ENCODE measurements at regions not wholly inside any gene's neighbourhood (a gene's known extent, or its start where the extent isn't known, plus 50 kb on each side); places are given as distances from the start of the nearest gene placed in this dataset.
"Not testable (repeated sequence)": the region's sequence is repeated elsewhere in the genome, so short reads cannot be mapped to it uniquely, and the experiment has no call there.

DNA sequence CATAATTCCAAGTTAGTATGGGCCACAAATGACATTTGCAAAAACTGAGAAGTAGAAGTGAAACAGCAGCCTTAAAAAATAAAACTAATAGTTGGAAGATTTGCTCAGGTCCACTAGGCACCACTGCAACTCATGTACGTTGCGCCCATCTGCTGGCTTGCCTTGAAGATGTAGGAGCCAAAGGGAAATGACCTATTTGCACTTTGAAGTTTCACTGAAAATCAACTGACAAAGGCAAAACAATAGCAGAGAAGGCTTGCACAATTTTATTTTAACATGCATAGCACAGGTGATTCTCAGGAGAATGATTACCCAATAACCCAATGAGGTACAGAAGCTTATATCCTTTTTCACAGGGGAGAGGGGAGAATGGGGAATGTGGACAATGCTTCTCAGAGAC lies 170.1 kb upstream of the USP25 start:
- no peak for DNase-seq

DNA sequence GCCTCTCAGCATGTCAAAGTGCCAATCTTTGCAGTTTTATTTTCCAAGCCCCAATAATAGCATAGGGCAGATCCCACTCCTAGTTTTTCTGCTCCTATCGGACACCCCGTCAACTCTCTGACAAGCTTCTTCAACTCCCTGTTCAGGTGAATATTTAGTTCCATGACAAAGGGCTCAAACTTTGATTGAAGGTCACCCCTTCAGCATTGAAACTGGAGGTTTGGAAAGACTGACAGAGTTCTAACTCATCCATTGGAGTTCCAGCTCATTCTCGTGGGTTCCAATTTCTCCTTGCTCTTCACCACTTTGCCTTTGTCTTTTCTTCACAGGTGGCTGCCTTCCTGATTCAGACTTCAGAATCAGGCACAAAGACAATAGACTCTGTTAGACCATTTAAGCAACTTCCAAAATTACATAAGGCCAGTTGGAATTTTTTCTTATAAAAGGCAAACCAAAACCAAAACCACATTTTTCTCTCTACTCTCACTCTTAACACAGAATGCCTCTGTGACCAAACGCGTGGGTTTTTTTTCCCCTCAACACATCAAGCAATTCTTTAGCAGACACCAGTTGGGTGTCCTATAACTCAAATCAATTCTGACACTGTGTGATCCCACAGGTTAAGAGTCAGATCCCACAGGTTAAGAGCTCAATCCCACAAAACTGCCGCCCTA lies 169.3 kb upstream of the USP25 start:
- DNase-seq = no peak

DNA sequence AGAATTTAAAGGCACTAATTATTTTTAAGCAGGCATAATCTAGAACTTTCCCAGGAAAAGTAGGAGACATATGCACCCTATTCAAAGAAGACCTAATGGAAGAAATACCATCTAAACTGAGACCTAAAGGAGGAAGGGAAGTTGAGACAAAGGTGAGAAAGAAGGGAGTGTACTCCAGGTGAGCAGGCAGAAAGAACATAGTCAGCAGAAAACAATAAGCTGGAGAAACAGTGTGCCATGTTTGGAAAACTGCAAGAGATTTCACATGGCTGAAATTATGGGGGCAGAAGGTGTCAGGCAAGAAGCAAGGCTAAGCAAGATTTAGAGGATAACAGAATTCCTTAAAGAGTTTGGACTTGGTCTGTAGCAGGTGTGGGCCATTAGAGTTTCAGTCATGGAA lies 167.0 kb upstream of the USP25 start:
- no peak for DNase-seq

DNA sequence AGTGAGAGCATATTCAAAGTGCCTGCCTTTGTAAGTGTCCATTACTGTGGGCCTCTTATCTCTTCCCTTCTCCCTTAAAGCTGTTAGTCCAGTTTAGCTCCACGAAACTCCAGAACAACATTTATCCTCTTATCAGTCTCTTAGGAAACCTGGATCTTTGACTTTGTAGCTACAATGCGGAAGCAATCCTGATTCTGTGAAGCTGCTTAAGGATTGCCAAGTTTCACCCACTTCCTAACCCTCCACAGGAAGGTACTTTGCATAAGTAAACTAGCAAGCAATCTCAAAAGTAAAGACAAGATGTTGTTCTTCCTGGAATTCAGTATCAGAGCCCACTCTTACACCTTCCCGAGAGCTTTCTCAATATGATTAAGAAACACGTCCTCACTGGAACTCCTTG lies 164.9 kb upstream of the USP25 start:
- no peak for DNase-seq

DNA sequence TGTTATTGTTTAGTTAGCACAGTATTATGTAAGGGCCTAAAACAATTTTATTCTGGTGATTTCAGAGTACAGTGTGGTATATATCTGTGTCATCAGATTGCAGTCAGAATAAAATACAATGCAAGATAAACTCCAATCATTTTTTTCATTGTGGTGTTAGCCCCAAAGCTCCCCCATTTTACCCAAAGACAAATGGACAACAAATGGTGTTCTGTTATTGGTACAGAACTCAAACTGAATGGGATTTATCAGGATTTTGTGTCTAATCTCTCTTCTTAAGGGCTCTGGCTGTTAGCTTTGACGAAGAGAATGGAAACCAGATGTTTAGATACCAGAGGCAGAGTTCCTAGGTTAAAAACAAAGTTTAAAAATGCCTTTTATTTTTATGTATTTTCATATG lies 163.1 kb upstream of the USP25 start:
- DNase-seq = no peak

DNA sequence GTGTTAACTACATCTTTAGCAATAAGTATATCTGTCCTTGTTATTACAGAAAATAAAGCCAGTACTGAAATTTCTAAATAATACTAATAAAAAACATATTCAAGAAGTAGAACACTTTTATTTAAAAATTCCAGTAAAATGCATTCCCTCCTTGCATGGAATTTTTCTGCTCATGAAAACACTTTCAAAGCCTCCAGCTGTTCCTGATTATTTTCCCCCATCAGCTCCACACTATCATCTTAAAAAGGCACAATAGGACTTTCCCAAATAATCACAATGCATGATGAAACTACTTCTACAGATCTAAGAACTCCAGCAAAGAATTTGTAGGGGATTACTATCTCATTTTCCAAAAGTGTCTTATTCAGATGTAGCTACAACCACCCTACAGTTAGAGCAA lies 162.6 kb upstream of the USP25 start:
- no peak for DNase-seq

DNA sequence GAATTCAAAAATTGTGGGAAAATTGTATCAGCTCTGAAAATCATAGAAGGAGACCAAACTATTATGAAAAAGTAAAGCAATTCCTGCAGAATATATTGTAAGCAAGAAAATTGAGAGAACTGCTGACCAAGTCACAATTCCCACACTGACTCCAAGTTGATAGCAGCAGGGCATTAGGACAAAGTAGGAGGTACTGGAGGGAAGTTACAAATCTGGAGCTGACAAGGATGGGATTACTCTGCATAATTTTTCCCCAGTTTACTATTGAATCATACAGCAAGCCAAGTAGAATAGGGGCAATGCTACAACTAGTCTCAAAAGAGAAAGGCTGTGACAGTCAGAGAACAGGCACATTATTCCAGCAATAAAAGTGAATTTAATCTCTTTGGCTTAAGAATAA lies 161.3 kb upstream of the USP25 start:
- DNase-seq = no peak

DNA sequence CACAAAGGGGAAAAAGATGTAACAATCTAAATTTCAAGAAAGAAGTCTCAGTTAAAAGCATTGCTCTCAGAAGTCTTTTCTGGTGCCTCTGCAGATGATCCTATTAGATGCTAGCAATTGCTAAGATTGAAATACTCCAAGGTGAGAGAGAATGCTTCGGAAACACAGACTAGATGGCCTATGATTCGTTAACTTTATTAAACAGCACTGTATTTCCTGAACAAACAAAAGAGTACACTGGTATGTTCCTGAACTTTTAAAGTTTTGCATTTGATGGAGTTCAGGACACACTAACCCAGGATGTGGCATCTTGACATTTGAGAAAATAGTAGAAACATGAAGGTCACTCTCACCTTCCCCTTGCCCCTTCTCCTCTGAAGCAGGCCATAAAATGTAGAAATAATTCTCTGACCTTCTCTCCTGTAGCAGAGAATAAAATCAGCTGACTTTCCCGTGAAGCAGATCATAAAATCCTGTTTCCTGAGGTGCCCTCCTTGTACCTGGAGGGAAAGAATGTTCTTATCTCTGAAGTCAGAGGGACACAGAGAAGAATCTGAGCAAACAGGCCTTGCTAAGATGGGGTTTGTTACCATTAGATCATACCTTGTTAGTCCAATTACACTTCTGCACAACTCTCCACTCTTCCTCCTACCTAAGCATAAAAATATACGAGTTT lies 142.9 kb upstream of the USP25 start:
- DNase-seq = no peak

DNA sequence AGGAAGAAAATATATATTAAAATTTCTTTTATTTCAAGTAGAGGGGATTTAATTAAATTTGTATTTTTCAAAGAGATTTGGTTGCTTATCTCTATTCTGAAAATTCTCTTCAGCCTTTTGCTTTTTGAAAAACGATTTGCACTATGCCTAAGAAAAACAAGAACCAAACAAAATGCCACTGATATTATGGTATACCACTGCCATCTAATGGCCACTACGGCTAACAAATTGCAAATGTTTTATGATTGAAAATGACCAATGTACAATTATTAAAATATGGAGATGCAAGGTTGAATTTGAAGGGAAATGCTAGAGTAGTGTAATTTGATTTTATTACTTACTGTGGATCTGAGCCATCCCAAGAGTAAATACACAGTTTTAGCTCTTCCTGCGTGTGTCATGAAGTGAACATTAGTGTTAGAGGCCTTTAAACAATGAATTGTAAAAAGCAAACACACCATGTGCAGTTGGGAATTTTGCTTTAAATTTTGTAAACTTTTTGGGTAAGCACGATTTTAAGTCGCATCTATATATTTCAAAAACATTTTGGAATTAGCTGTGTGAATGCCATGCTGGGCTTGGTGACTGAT lies 137.4 kb upstream of the USP25 start:
- no peak for DNase-seq

DNA sequence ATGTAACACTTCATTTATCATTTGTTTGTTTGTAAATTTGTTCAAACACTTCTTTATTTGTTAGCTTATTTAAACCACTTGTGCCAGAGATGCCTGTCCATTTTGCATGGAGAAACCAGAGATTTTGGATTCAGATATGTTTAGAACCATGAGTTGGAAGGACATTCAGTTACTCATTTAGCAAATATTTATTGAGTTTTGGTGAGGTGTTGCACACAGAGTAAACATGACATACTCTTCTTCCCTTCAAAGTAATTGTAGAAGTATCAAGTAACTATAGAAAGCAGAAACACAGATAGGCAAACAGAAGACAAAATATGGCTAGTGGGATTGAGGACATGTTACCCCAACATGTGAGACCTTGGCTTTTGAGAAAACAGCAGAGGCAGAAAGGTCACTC lies 136.8 kb upstream of the USP25 start:
- DNase-seq = no peak

DNA sequence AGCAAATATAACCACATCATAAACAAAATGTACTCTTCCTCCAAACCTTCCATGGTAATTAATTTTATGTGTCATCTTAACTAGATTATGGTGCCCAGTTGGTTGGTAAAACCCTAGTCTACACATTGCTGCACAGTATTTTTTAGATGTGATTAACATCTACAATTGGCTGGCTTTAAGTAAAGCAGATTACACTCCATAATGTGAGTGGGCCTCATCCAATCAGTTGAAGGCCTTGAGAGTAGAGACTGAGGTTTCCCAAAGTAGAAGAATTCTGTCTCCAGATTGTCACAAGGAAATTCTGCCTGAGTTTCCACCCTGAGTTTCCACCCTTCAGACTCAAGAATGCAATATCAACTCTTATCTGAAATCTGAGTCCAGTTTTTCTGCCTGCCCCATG lies 128.4 kb upstream of the USP25 start:
- no peak for DNase-seq

DNA sequence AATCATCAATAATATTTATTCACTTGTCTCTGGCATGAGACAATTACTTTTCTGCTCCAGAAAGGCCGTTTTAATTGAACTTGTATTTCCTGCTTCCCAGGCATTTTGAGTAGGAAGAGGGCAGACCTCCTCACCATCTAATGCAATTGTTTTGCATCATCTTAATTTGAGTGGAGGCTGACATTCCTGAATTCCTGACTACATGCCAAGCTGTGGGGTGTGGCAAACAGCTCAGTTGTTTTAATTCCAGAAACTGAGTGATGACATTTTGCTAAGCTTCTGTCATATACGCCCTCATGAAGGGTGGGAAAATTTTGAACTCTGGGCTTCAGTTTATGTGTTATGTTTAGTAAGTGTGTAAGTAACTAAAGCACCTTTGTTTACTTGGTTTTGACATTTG lies 125.4 kb upstream of the USP25 start:
- DNase-seq = no peak

DNA sequence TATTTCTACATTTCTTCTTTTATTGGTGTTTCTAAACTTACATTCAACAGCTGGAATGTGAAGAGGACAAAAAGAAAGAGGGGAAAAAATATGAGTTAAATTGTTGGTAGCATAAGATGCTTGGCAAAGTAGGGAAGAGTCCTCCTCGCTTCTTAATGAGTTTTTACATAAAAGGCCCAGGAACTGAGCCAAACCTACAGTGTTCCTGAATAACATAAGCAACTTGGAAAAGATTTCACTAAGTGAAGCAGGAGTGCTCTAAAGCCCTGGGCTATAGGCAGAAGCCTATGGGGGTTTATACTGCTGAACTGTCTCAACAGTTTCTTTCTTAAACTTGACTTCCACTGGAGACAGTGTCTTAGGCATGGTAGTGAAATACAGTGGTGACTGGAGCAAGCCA lies 115.0 kb upstream of the USP25 start:
- no peak for DNase-seq

DNA sequence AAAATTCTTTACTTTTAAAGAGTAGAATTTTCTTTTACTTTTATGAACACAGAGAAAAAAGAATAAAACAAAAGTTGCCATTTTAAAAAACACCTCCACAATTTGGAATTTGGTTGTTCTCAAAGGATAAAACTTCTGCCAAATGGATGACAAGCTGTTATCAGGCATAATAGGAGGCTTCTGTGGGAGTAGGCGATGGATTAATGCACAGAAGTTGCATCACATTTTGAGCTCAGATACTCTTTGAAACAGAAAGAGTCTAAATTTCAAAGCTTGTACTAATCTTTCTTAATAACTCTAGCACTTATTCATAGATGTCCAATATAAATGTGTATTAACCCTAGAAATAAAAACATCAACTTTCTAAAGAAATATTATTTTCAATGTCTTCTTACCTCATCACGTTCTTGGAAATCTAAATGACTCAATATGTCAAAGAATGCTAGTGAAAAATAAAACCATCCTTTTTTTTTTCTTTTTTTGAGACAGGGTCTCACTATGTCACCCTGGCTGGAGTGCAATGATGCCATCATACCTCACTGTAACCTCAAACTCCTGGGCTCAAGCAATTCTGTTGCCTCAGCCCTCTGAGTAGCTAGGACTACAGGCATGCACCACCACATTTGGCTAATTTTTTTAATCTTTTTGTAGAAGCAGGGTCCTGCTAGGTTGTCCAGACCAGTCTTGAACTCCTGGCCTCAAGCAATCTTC lies 112.8 kb upstream of the USP25 start:
- DNase-seq = no peak

DNA sequence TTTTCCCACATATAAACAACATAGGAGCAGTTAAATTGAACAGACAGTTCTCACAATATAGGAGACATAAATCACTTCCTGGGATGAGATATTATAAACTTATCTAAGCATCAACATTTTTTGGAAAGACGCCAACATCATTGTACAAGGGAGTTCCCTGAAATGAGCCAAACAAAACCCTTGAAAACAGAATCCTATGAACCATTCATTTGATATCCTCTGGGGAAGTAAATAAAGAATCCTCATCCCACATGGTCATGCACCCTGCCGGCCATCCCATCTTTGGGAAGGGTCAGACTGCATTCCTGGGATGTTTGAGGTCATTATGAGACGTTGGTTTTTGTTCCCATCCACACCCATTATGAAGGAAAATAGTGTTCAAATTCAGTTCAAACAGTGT lies 111.8 kb upstream of the USP25 start:
- DNase-seq = no peak

DNA sequence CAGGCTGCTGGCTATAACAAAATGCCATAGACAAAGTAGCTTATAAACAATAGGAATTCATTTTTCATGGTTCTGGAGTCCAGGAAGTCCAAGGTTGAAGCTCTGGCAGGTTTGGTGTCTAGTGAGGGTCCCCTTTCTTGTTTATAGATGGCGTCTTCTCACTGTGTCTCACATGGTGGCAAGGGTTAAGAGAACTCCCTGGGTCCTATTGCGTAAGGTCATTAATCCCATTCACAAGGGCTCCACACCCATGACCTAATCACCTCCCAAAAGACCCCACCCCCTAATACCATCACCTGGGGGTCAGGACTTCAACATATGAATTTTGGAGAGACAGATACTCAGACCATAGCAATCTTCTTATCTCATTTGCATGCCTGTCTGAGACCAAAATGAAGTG lies 108.9 kb upstream of the USP25 start:
- DNase-seq = no peak

DNA sequence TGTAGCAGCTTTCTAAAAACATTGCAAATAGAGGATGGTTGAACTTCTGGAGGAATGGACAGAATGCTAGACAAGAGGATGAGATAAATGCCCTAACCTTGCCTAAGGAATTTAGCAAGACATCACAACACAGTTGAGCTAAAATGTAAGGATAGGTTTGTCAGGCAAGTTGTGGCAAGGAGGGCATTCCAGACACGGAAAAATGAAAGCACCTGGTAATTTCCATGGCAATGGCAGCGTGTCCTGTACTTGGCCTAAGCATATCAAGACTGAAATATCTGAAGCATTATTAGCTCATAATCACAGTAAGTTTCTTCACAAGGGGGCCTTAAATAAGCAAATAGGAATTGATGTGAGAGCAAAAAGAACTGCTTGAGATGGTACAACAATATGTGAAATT lies 105.1 kb upstream of the USP25 start:
- no peak for DNase-seq

DNA sequence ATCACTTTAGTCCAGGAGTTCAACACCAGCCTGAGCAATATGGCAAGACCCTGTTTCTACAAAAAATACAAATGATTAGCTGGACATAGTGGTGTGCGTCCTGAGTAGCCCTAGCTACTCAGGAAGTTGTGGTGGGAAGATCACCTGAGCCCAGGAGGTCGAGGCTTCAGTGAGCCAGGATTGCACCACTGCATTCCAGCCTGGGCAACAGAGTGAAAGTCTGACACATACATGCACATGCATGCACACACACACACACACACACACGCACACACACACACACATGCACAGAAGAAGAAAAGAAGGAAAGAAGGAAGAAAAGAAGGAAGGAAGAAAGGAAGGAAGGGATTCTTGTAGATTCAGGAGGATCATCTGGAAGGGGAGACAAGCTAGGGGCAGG lies 104.4 kb upstream of the USP25 start:
- DNase-seq = no peak

DNA sequence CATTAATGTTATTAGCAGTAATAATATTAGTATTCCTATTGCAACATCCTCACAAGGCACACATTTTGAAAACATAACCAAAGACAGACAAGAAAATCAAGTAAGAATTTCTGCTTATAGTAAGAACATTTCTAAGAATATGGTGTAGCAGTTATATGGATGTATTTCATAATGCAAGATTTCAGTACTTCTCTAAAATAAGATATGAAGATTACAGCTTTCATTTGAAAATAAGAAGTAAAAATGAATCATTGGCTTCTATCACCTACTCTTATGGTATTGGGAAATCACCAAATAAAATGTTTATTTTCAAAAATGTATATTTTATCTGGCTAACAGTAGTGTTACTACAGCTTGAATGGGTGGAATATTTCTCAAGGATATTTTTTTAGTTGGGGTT lies 103.8 kb upstream of the USP25 start:
- no peak for DNase-seq

DNA sequence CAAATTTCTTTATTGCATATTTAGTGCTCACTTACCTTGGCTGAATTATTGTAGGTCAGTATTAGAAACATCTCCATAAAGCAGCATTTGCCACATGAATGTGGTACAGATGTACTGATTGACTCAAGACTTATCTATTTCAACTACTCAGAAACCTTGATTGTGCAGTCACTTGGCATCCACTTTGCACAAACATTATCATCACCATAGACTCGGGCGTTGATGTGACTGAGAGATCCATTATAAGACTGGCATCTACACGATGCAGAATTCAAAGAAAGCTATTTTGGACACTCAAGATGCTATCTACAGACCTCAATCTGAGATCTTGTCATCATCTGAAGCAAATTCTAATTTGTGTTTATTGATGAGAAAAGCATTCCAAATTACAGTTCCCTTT lies 102.8 kb upstream of the USP25 start:
- no peak for DNase-seq

DNA sequence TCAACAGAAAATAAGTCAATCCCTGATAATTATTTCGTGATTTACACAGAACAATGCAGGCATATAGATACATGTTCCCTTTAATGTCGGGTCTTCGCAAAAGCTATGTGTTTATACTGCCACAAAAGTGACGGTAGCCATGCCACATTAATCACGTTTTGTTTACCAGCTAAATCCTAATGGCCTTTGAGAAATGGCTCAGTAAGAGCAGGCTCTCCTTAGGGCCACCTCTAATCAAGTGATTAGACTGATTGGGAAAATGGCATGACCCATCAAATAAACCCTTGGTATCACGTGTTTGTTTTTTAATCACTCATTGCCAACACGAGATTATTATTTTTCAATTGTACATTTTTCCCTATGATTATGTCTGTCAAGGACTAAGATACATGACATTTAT lies 102.0 kb upstream of the USP25 start:
- no peak for DNase-seq

DNA sequence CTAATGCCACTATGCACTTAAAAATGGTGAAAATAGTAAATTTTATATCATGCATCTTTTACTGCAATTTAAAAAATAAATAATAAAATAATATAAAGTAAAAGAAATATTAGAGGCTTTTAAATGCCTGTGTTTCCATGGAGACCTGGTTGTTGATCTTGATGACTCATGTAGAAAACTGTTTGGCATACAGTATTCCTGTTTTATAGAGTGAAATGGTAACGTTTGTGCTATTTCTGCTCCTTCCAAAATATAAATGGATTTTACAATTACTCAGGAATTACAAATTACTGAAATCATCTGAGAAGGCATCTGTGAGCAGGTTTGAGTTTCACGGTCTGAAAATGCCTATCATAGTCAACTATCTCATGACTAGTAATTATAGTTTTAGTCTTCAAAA lies 98.4 kb upstream of the USP25 start:
- DNase-seq = no peak

DNA sequence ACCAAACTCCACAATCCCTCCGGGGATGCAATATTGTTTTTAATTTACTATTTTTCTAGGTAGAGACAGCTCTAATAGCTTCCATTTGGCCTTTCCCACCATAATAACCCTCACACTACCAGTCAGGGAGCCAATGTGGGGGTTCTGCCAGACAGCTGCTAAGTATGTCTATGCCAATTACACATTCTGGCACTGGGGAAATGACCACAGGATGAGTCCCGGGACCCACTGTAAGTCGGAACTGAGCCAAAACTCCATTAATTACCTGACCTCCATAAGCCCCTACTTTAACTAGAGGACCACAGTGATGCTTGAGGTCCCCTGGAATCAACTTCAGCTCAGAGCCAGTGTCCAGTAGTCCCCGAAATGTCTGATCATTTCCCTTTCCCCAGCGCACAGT lies 95.2 kb upstream of the USP25 start:
- DNase-seq = not testable (repeated sequence)

DNA sequence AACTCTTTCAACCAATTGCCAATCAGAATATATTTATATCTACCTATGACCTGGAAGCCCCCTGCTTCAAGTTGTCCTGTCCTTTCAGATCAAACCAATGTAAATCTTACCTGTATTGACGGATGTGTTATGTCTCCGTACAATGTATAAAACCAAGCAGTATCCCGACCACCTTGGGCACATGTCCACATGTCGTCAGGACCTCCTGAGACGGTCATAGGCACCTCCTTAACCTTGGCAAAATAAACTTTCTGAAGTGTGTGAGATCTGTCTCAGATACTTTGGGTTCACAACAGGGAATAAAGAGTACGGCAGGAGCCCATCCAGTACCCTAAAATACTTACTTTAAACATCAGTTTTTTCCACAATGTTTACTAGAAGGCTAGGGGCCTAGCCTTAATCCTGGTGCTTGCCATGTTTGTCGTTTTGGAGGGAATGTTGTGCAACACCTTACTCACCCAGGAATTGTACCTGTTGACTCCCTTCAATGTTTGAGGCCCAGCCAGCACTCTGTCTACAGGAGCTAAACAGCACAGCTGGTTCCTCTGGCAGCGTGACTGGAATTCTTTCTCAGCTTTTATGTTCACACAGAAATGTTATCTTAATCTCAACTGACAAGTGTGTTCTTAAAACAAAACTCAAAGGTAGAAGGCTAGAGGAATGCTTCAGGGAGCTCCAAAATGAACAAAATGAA lies 90.8 kb upstream of the USP25 start:
- no peak for DNase-seq
